SK-N-SH treated with all-trans-retinoic acid at 6 μM for 48 hours (cell line): ENCODE measurements at regions not wholly inside any gene's neighbourhood (a gene's known extent, or its start where the extent isn't known, plus 50 kb on each side); places are given as distances from the start of the nearest gene placed in this dataset.

Experiments used
- CSDC2 ChIP-seq: fragments of 250-450 bp; sonication (Bioruptor Pico); IDR thresholded peaks from 2 replicates; pipeline ENCODE4 v1.5.0; 2020; ENCODE audit warnings: mild to moderate bottlenecking, moderate library complexity
- OSR1 ChIP-seq: fragments of 250-450 bp; sonication (Bioruptor Pico); IDR thresholded peaks from 2 replicates; pipeline ENCODE4 v1.8.0; 2022; ENCODE audit warnings: moderate library complexity, mild to moderate bottlenecking, inconsistent platforms
- PATZ1 ChIP-seq: fragments of 250-450 bp; sonication (Bioruptor Pico); IDR thresholded peaks from 2 replicates; pipeline ENCODE4 v1.8.0; 2020; ENCODE audit warnings: mild to moderate bottlenecking, moderate library complexity, borderline replicate concordance
- RARB ChIP-seq: fragments of 250-450 bp; sonication (Bioruptor Pico); IDR thresholded peaks from 2 replicates; pipeline ENCODE4 v1.8.0; 2021; ENCODE audit warnings: mild to moderate bottlenecking, moderate library complexity
- TCF4 ChIP-seq: fragments of 250-450 bp; sonication (Bioruptor Pico); IDR thresholded peaks from 2 replicates; pipeline ENCODE4 v1.8.0; 2021; ENCODE audit warnings: mild to moderate bottlenecking, moderate library complexity, borderline replicate concordance
- TOX ChIP-seq: fragments of 250-450 bp; sonication (Bioruptor Pico); IDR thresholded peaks from 2 replicates; pipeline ENCODE4 v1.8.0; 2021; ENCODE audit warnings: mild to moderate bottlenecking, moderate library complexity, borderline replicate concordance
- ZFP3 ChIP-seq: fragments of 250-450 bp; sonication (Bioruptor Pico); IDR thresholded peaks from 2 replicates; pipeline ENCODE4 v1.5.0; 2020; ENCODE audit warnings: mild to moderate bottlenecking, moderate library complexity
- ZFP30 ChIP-seq: fragments of 450-650 bp; formaldehyde crosslinking; IDR thresholded peaks from 2 replicates; pipeline ENCODE4 v1.5.0; 2022; ENCODE audit warnings: mild to moderate bottlenecking, moderate library complexity
- ZNF8 ChIP-seq: fragments of 450-650 bp; formaldehyde crosslinking; IDR thresholded peaks from 2 replicates; pipeline ENCODE4 v1.5.0; 2020; ENCODE audit warnings: mild to moderate bottlenecking, moderate library complexity

GRCh38 chr6:77383026-77383425, 80.3 kb downstream of the HTR1B start:
- TF ChIP-seq PATZ1 (no peak), TOX (no peak), ZFP30 (CRISPR knock-in tag) (no peak), ZFP3 (CRISPR knock-in tag) (no peak), ZNF8 (CRISPR knock-in tag) (no peak), TCF4 (CRISPR knock-in tag) (no peak), OSR1 (CRISPR knock-in tag) (no peak), CSDC2 (no peak), RARB (CRISPR knock-in tag) (no peak)
